ENCODE measurements at regions not wholly inside any gene's neighbourhood (a gene's known extent, or its start where the extent isn't known, plus 50 kb on each side); places are given as distances from the start of the nearest gene placed in this dataset.

DNA sequence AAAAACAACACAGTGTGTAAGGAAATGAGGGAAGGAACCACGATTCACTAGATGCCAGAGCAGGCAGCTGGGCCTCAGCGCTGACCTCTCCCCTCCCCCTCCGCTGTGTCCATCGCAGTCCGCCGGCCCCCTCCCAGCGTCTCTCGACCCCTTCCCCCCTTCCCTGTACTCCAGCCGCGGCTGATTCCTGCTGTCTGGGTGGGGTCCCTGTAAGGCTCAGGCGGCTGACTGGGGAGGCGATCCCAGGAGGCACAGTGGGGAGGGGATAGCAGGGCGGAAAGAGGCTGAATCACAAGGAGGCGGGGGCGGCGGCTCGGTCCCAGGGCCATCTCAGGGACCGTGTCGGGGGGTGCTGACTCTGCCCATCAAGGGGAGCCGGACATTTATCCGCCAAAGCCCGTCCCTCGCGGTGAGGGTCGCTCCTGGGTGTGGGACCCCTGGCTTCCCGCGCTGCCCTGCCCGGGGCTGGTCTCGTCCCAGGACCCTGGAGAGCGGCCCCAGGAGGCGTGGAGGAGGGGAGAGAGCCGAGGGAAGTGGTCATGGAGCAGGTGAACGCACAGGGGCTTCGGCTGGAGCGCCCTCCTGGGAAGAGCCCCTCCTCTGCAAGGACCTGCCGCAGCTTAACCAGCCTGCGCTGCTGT lies 241.9 kb downstream of the PTPRU start:
- Histone ChIP-seq H4K20me1 (ENCODE audit: insufficient read depth) (no peaks in the 10 kb centered on the region), H3K9me3 (ENCODE audit: control insufficient read depth in 1 of 2, insufficient read depth in 1 of 2, low read depth in 1 of 2, low read length in 2 of 2) (no peaks in the 10 kb centered on the region), H3K4me1 (ENCODE audit: control insufficient read depth in 1 of 2, insufficient read depth in 2 of 2, low read length in 2 of 2) (no peaks in the 10 kb centered on the region), H3K36me3 (ENCODE audit: control insufficient read depth in 1 of 2, insufficient read depth in 2 of 2, low read length in 2 of 2) (no peaks in the 10 kb centered on the region), H3K9me2 (ENCODE audit: insufficient read depth) (no peaks in the 10 kb centered on the region), H3K4me2 (ENCODE audit: low read length) (no peak overlapping the region), H3K27me3 (ENCODE audit: insufficient read depth, low read length) (peaks cover 79% of the 10 kb centered on the region), H3K9ac (ENCODE audit: low read length) (no peak overlapping the region), H3K27ac (ENCODE audit: low read depth, low read length) (no peak overlapping the region), H3K79me2 (ENCODE audit: insufficient read depth, low read length) (no peaks in the 10 kb centered on the region), H2AFZ (ENCODE audit: low read depth, low read length, poor library complexity, severe bottlenecking) (no peak overlapping the region), H3K4me3 (replicated peaks in 1 of 2; ENCODE audit: low read depth in 1 of 2, low read length in 2 of 2) (no peak overlapping the region)
- ATAC-seq = no peak
- ChIA-PET RAD21 (ENCODE audit: low non-redundant PET in 1 of 2, low total read pairs in 2 of 2, uncharacterized antibody in 2 of 2, unreplicated experiment in 2 of 2) (no interaction called here), POLR2A (no interaction called here), CTCF (no interaction called here)
- intact Hi-C loops (cut with micrococcal nuclease) = no loop called here
- TF ChIP-seq YY1 (IDR thresholded peaks at IDR 0.05; ENCODE audit: extremely low read depth, insufficient replicate concordance, low read depth, low read length) = no peak
- TF ChIP-seq EZH2 (IDR thresholded peaks at IDR 0.05) = no peak
- TF ChIP-seq SP1 (IDR thresholded peaks at IDR 0.05; ENCODE audit: low read depth) = no peak
- TF ChIP-seq ZFX (IDR thresholded peaks at IDR 0.05) = no peak
- TF ChIP-seq ZNF274 (IDR thresholded peaks at IDR 0.05; ENCODE audit: low read depth, low read length) = no peak
- TF ChIP-seq, protein P1, sequence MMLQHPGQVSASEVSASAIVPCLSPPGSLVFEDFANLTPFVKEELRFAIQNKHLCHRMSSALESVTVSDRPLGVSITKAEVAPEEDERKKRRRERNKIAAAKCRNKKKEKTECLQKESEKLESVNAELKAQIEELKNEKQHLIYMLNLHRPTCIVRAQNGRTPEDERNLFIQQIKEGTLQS (IDR thresholded peaks at IDR 0.05) = no peak
- no peak for TF ChIP-seq POLR2AphosphoS5 (IDR thresholded peaks at IDR 0.05; ENCODE audit: low read depth, low read length)
- no peak for TF ChIP-seq TCF7L2 (IDR thresholded peaks at IDR 0.05; ENCODE audit: borderline replicate concordance, extremely low read depth, insufficient read depth, insufficient read length)
- TF ChIP-seq RAD21 (IDR thresholded peaks at IDR 0.05; ENCODE audit: low read depth) = no peak
- TF ChIP-seq CBX3 (IDR thresholded peaks at IDR 0.05; ENCODE audit: low read depth) = no peak
- TF ChIP-seq, protein P2, sequence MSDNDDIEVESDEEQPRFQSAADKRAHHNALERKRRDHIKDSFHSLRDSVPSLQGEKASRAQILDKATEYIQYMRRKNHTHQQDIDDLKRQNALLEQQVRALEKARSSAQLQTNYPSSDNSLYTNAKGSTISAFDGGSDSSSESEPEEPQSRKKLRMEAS (IDR thresholded peaks at IDR 0.05) = no peak
- TF ChIP-seq, protein P3, sequence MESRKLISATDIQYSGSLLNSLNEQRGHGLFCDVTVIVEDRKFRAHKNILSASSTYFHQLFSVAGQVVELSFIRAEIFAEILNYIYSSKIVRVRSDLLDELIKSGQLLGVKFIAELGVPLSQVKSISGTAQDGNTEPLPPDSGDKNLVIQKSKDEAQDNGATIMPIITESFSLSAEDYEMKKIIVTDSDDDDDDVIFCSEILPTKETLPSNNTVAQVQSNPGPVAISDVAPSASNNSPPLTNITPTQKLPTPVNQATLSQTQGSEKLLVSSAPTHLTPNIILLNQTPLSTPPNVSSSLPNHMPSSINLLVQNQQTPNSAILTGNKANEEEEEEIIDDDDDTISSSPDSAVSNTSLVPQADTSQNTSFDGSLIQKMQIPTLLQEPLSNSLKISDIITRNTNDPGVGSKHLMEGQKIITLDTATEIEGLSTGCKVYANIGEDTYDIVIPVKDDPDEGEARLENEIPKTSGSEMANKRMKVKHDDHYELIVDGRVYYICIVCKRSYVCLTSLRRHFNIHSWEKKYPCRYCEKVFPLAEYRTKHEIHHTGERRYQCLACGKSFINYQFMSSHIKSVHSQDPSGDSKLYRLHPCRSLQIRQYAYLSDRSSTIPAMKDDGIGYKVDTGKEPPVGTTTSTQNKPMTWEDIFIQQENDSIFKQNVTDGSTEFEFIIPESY (IDR thresholded peaks at IDR 0.05; ENCODE audit: extremely low read depth, insufficient replicate concordance, low read length) = no peak
- TF ChIP-seq ELF1 (IDR thresholded peaks at IDR 0.05; ENCODE audit: borderline replicate concordance, low read depth) = no peak
- TF ChIP-seq, protein P4, sequence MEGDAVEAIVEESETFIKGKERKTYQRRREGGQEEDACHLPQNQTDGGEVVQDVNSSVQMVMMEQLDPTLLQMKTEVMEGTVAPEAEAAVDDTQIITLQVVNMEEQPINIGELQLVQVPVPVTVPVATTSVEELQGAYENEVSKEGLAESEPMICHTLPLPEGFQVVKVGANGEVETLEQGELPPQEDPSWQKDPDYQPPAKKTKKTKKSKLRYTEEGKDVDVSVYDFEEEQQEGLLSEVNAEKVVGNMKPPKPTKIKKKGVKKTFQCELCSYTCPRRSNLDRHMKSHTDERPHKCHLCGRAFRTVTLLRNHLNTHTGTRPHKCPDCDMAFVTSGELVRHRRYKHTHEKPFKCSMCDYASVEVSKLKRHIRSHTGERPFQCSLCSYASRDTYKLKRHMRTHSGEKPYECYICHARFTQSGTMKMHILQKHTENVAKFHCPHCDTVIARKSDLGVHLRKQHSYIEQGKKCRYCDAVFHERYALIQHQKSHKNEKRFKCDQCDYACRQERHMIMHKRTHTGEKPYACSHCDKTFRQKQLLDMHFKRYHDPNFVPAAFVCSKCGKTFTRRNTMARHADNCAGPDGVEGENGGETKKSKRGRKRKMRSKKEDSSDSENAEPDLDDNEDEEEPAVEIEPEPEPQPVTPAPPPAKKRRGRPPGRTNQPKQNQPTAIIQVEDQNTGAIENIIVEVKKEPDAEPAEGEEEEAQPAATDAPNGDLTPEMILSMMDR (IDR thresholded peaks at IDR 0.05 in 2 of 3, conservative IDR thresholded peaks at IDR 0.05 in 1 of 3; ENCODE audit: borderline replicate concordance in 1 of 3, insufficient read depth in 1 of 3, low read depth in 2 of 3, low read length in 2 of 3) = no peak
- no peak for TF ChIP-seq SRF (IDR thresholded peaks at IDR 0.05; ENCODE audit: low read depth)
- BruUV-seq (replicated peaks) = no TSS peak
- DNase-seq (ENCODE audit: low read depth, low spot score) = no peak

Measured in HCT116 (cell line).